Gastroesophageal sphincter (tissue), 4 donors: ENCODE measurements at regions not wholly inside any gene's neighbourhood (a gene's known extent, or its start where the extent isn't known, plus 50 kb on each side); places are given as distances from the start of the nearest gene placed in this dataset.

Experiments
- ATAC-seq: fragments of 150-250 bp; one replicate; pipeline ENCODE4 v1.9.1; 2016; ENCODE audit warnings: mild to moderate bottlenecking, moderate library complexity
- H3K27ac ChIP-seq, 4 donors: fragments of 200-600 bp; sonication (generic) in 3 of 4; 1 replicate in 3 of 4; 2 replicates in 1 of 4; pipeline ENCODE4 v1.5.1; 2016 to 2019
- H3K27me3 ChIP-seq: fragments of 200-600 bp; sonication (generic); one replicate; pipeline ENCODE4 v1.5.1; 2019
- H3K36me3 ChIP-seq, 2 donors: fragments of 200-600 bp; sonication (generic); one replicate each; pipeline ENCODE4 v1.5.1; 2019; ENCODE audit warnings: control low read depth in 1 of 2
- H3K4me1 ChIP-seq, 3 donors: fragments of 200-600 bp; sonication (generic); 1 replicate in 2 of 3; 2 replicates in 1 of 3; pipeline ENCODE4 v1.5.1; 2016 to 2019; ENCODE audit warnings: control low read depth in 2 of 3
- H3K4me3 ChIP-seq, 2 donors: fragments of 200-600 bp; sonication (generic); one replicate each; pipeline ENCODE4 v1.5.1; 2019; ENCODE audit warnings: mild to moderate bottlenecking in 1 of 2, moderate library complexity in 1 of 2
- H3K9me3 ChIP-seq, 3 donors: fragments of 200-600 bp; sonication (generic); one replicate each; pipeline ENCODE4 v1.5.1; 2017 to 2019; ENCODE audit warnings: control low read depth in 2 of 3
- EP300 ChIP-seq: sonication (generic); formaldehyde crosslinking; IDR thresholded peaks from one replicate; pipeline ENCODE4 v1.6.1; 2017; ENCODE audit warnings: antibody characterized with exemption, mild to moderate bottlenecking
- POLR2A ChIP-seq, 2 donors: fragments of 450-650 bp; IDR thresholded peaks; one replicate each; pipeline ENCODE4 v1.6.1; 2017; ENCODE audit warnings: antibody characterized with exemption in 2 of 2, mild to moderate bottlenecking in 2 of 2, moderate library complexity in 1 of 2
- POLR2AphosphoS5 ChIP-seq: sonication (generic); formaldehyde crosslinking; IDR thresholded peaks from one replicate; pipeline ENCODE4 v1.6.1; 2017; ENCODE audit warnings: antibody characterized with exemption
- WGBS, 2 donors: methylation state at CpG; one replicate each; pipeline ENCODE4 v1.1.5; 2018; ENCODE audit warnings: low coverage in 1 of 2; 5-methylcytosine and 5-hydroxymethylcytosine counted together
- TF ChIP-seq, protein P1 (sequence below), 4 experiments: fragments of 200-600 bp in 2 of 4; fragments of 450-650 bp in 2 of 4; sonication (generic) in 1 of 4; IDR thresholded peaks; one replicate each; pipeline ENCODE4 v1.5.1; 2017 to 2019; ENCODE audit warnings: antibody characterized with exemption in 4 of 4, mild to moderate bottlenecking in 2 of 4, moderate library complexity in 2 of 4

DNA sequence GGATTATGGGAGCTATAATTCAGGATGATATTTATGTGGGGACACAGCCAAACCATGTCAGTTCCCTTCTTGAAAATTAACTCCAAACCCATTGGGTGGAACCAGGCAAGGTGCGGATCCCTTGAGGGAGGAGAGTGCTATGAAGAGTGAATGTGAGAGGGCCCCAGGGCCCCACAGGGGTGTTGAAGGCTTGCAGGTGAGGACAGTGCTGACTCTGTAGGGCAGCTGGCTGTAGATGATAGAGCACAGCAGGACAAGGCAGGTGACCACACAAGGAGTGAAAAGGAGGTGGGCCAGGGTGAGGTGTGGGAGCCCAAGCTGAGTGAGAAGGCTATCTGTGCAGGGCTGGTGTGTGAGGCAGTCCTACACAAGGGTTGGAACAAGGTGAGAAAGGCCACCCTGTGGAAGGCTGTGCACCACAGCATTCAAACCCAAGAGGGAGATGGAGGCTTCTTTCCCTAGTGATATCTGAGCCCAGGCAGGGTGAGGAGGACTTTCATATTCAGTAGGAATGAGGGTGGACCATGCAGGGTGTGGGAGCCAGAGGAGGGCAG lies 746.0 kb upstream of the CELF2 start:
- Histone ChIP-seq H3K4me3 (no peak overlapping the region), H3K27ac (no peak overlapping the region), H3K4me1 (peaks cover 0 to 5% (median 0%) of the 10 kb centered on the region in 3 donors), H3K27me3 (no peaks in the 10 kb centered on the region), H3K9me3 (no peaks in the 10 kb centered on the region), H3K36me3 (no peaks in the 10 kb centered on the region)
- no CpG with 5 or more reads among the region's 1 CpG for WGBS, 2 donors
- no peak for TF ChIP-seq POLR2A (IDR thresholded peaks at IDR 0.05)
- no peak for TF ChIP-seq EP300
- no peak for TF ChIP-seq POLR2AphosphoS5
- TF ChIP-seq, protein P1, sequence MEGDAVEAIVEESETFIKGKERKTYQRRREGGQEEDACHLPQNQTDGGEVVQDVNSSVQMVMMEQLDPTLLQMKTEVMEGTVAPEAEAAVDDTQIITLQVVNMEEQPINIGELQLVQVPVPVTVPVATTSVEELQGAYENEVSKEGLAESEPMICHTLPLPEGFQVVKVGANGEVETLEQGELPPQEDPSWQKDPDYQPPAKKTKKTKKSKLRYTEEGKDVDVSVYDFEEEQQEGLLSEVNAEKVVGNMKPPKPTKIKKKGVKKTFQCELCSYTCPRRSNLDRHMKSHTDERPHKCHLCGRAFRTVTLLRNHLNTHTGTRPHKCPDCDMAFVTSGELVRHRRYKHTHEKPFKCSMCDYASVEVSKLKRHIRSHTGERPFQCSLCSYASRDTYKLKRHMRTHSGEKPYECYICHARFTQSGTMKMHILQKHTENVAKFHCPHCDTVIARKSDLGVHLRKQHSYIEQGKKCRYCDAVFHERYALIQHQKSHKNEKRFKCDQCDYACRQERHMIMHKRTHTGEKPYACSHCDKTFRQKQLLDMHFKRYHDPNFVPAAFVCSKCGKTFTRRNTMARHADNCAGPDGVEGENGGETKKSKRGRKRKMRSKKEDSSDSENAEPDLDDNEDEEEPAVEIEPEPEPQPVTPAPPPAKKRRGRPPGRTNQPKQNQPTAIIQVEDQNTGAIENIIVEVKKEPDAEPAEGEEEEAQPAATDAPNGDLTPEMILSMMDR (IDR thresholded peaks at IDR 0.05): no peak
- ATAC-seq: peak; percentile 16

DNA sequence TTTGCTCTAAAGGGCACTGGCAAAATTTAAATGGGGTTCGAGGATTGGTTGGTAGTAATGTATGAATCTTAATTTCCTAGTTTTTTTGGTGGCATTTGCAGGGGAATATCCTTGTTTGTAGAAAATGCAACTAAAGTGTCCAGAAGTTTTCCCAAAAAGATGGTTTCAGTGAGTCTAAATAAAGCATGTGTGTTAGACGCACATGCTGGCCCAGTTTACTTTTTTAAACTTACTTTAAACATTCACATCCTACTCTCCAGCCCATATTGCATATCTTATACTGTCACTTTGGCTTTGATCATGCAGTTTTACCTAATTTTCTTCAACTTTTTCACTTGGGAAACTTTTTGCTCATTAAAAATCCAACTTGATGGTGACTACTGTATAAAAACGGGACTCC lies 744.0 kb upstream of the CELF2 start:
- ATAC-seq: no peak
- Histone ChIP-seq H3K27me3 (no peaks in the 10 kb centered on the region), H3K36me3 (no peaks in the 10 kb centered on the region), H3K27ac (no peak overlapping the region), H3K4me1 (peaks cover 0 to 5% (median 0%) of the 10 kb centered on the region in 3 donors), H3K9me3 (no peaks in the 10 kb centered on the region), H3K4me3 (no peak overlapping the region)
- 55 to 64% methylated on average over 3 of the region's 3 CpGs for WGBS, 2 donors
- TF ChIP-seq EP300 (no peak), POLR2A (IDR thresholded peaks at IDR 0.05) (no peak), POLR2AphosphoS5 (no peak)
- TF ChIP-seq, protein P1 (IDR thresholded peaks at IDR 0.05): no peak

DNA sequence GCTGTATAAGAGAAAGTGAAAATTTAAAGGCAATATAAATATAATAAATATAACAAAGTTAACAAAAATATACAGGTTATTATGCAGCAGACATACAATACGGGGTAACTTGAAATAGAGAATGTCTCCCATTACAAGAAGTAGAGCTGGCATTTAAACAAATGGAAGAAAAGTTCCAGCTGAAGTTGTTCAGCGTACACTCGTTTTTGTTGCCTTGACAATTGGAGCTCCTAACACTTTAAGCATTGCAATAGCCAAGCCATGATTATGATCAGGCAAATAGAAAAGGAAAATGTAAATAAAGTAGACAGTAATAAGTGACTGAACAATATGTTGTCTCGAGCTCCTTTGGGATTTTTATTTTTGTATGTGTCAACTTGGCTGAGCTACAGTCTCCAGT lies 737.8 kb upstream of the CELF2 start:
- H3K9me3 ChIP-seq: no peaks in the 10 kb centered on the region
- WGBS, 2 donors: 28 to 35% methylated on average over 4 of the region's 4 CpGs
- no peaks in the 10 kb centered on the region for H3K27me3 ChIP-seq
- H3K4me3 ChIP-seq: no peak overlapping the region
- no peak for ATAC-seq
- TF ChIP-seq POLR2A (IDR thresholded peaks at IDR 0.05) (no peak), EP300 (no peak), POLR2AphosphoS5 (no peak)
- TF ChIP-seq, protein P1 (IDR thresholded peaks at IDR 0.05): no peak
- no peaks in the 10 kb centered on the region for H3K36me3 ChIP-seq
- H3K4me1 ChIP-seq: no peaks in the 10 kb centered on the region
- no peak overlapping the region for H3K27ac ChIP-seq

DNA sequence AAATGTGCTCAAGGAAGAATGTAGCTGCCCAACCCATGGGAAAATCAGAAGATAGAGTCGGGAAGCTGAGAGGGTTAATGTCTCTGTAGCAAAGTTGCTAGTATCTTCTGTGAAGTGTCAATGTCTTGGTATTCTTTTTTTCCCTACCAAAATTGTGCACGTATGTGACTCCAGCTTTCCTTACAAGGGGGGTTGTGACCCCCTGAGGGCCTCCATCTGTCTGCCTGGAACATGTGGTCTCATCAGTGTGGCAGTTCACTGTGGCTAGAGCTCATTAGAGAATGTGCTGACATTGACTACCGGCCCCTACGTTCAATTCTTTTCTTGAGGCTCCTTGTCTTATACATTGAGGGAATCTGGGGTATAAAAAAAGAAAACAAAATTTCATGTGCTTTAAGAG lies 725.2 kb upstream of the CELF2 start:
- TF ChIP-seq POLR2A (IDR thresholded peaks at IDR 0.05) (no peak), EP300 (no peak), POLR2AphosphoS5 (no peak)
- TF ChIP-seq, protein P1 (IDR thresholded peaks at IDR 0.05): no peak
- no peak overlapping the region for H3K4me3 ChIP-seq
- H3K27me3 ChIP-seq: no peaks in the 10 kb centered on the region
- 49 to 70% methylated on average over 3 to 4 of the region's 4 CpGs for WGBS, 2 donors
- H3K36me3 ChIP-seq: no peaks in the 10 kb centered on the region
- no peak overlapping the region for H3K27ac ChIP-seq
- ATAC-seq: no peak
- peaks cover 0 to 7% (median 0%) of the 10 kb centered on the region in 3 donors for H3K9me3 ChIP-seq
- H3K4me1 ChIP-seq: peaks cover 0 to 11% (median 5%) of the 10 kb centered on the region in 3 donors

DNA sequence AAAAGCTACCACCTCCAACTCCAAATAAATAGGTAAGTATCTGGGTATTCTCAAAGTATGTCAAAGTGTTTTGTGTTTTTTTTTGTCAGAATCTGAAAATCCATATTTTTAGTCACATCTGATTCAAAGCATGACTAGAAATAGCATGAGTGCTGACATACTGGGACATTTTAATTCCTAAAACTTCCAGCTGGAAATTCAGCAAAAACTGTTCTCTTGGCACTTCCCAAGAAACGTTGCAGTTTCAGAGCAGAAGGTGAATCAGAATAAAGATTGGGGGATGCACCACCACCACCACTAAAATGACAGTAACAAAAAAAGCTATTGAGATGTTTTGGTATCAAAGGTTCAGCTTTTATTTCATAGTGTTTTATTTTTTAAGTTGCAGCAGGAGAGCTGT lies 724.6 kb upstream of the CELF2 start:
- no peak overlapping the region for H3K27ac ChIP-seq

More for the DNA sequence above, 724.6 kb upstream of the CELF2 start:
- ATAC-seq: no peak
- peaks cover 0 to 11% (median 5%) of the 10 kb centered on the region in 3 donors for H3K4me1 ChIP-seq
- no peak overlapping the region for H3K4me3 ChIP-seq
- TF ChIP-seq, protein P1 (IDR thresholded peaks at IDR 0.05): no peak
- TF ChIP-seq POLR2A (IDR thresholded peaks at IDR 0.05): no peak
- TF ChIP-seq EP300: no peak
- no peak for TF ChIP-seq POLR2AphosphoS5
- H3K36me3 ChIP-seq: no peaks in the 10 kb centered on the region
- WGBS, 2 donors: 0 to 20% methylated on average over 1 of the region's 1 CpG
- H3K9me3 ChIP-seq: peaks cover 0 to 7% (median 0%) of the 10 kb centered on the region in 3 donors
- no peaks in the 10 kb centered on the region for H3K27me3 ChIP-seq
